BJ (cell line): ENCODE measurements at regions not wholly inside any gene's neighbourhood (a gene's known extent, or its start where the extent isn't known, plus 50 kb on each side); places are given as distances from the start of the nearest gene placed in this dataset.
A peak's percentile ranks its signal among the peaks of the same experiment; 100 is the strongest.

Experiments used
- CTCF ChIA-PET: fragments of 350-600 bp; formaldehyde crosslinking; extraction: SDS; loops from one replicate; lab custom pipeline; 2021; ENCODE audit warnings: antibody characterized with exemption, inconsistent platforms; lab: Yijun Ruan, JAX
- POLR2A ChIA-PET: fragments of 300-600 bp; sonication (Branson Sonifier 250); formaldehyde crosslinking; extraction: SDS; loops from one replicate; lab custom pipeline; 2021; ENCODE audit warnings: antibody characterized with exemption; lab: Charles Lee
- DNase-seq: peaks from one replicate; pipeline ENCODE4 v3.0.0-alpha.2; 2011; ENCODE audit warnings: low read depth
- H3K27me3 ChIP-seq: 2 replicates; pipeline ENCODE4 v1.6.0; 2011; ENCODE audit warnings: low read length; ENCODE audit not compliant: control insufficient read depth, insufficient read depth
- H3K36me3 ChIP-seq: 2 replicates; pipeline ENCODE4 v1.5.1; 2011; ENCODE audit warnings: low read length; ENCODE audit not compliant: control insufficient read depth, insufficient read depth
- H3K4me3 ChIP-seq: 2 replicates; pipeline ENCODE4 v1.5.1; 2011; ENCODE audit warnings: low read depth, mild to moderate bottlenecking, control low read depth, low read length
- CTCF ChIP-seq: IDR thresholded peaks from 2 replicates; pipeline ENCODE4 v1.5.1; 2011; ENCODE audit warnings: low read depth, mild to moderate bottlenecking, control low read depth, inconsistent platforms, low read length, moderate library complexity; ENCODE audit not compliant: insufficient read depth

- ChIA-PET CTCF (no interaction called here), POLR2A (no interaction called here)
- Histone ChIP-seq H3K27me3 (no peaks in the 10 kb centered on the region), H3K4me3 (no peak overlapping the region), H3K36me3 (no peaks in the 10 kb centered on the region)
- no peak for DNase-seq
- TF ChIP-seq CTCF = no peak
These were observed 116.9 kb upstream of the MPDZ start for GRCh38 chr9:13396418-13396817.

- Histone ChIP-seq H3K36me3 (no peaks in the 10 kb centered on the region), H3K27me3 (no peaks in the 10 kb centered on the region), H3K4me3 (no peak overlapping the region)
- ChIA-PET POLR2A (no interaction called here), CTCF (no interaction called here)
- DNase-seq = no peak
- no peak for TF ChIP-seq CTCF
These were observed 115.7 kb upstream of the MPDZ start for GRCh38 chr9:13395156-13395555.

- no peak for TF ChIP-seq CTCF
- ChIA-PET CTCF (no interaction called here), POLR2A (no interaction called here)
- no peak for DNase-seq
- Histone ChIP-seq H3K27me3 (no peaks in the 10 kb centered on the region), H3K4me3 (no peak overlapping the region), H3K36me3 (no peaks in the 10 kb centered on the region)
These were observed 108.7 kb upstream of the MPDZ start for GRCh38 chr9:13388157-13388556.

- ChIA-PET CTCF (no interaction called here), POLR2A (no interaction called here)
- TF ChIP-seq CTCF = no peak
- H3K4me3 ChIP-seq = no peak overlapping the region
- no peaks in the 10 kb centered on the region for H3K36me3 ChIP-seq
- H3K27me3 ChIP-seq = no peaks in the 10 kb centered on the region
- no peak for DNase-seq
These were observed 108.2 kb upstream of the MPDZ start for GRCh38 chr9:13387734-13388067.

- POLR2A ChIA-PET = no interaction called here
- Histone ChIP-seq H3K27me3 (no peaks in the 10 kb centered on the region), H3K4me3 (no peak overlapping the region), H3K36me3 (no peaks in the 10 kb centered on the region)
- peak; percentile 1 for DNase-seq
- TF ChIP-seq CTCF = no peak
- CTCF ChIA-PET = interaction anchor here (0.7 kb wide), 1 partner anchor 178 kb away, joined by 3 read pairs; no protein-coding TSS in a partner anchor
These were observed 107.6 kb upstream of the MPDZ start for GRCh38 chr9:13386935-13387733.
